ENCODE measurements at regions not wholly inside any gene's neighbourhood (a gene's known extent, or its start where the extent isn't known, plus 50 kb on each side); places are given as distances from the start of the nearest gene placed in this dataset.
A peak's percentile ranks its signal among the peaks of the same experiment; 100 is the strongest.

DNA sequence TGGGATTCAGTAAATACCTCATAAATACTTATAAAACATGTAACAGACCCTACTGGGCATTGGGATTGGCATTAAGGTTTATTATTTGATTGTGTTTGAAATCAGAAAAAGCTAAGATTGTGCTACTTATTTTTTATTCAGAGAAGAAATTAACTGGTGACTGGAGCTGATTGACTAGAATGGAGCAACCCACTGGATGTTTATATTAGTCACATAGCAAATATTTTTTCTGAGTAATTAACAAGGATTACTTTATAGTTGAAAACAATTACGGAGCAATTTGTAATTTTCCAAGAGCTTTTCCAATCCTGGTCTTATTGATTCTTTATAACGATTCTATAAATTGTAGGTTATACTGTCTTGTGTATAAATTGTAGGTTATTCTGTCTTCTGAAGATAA, 208.7 kb downstream of the HLX start:
- no peak for DNase-seq (ENCODE audit: low spot score)
- in situ Hi-C loops (cut with HindIII; ENCODE audit: low sequenced_read_pairs): no loop called here

DNA sequence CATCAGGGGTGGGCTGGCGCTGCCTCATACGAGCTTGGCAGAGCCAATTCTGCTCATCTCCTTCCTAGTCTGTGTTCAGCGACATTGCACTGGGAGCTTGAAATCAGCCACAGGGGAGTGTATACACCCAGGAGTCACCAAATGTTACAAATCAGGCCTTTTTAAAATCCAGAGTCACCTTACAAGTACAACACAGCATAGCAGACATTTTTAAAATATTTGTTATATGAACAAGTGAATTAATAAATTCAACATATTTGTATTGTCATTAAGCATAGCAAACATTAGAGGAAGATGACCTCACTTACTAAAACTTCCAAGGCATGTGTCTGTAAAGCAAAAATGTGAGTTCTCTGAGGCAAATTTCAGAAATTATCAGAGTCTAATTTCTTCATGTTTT, 210.0 kb downstream of the HLX start:
- no peak for DNase-seq (ENCODE audit: low spot score)
- in situ Hi-C loops (cut with HindIII; ENCODE audit: low sequenced_read_pairs): no loop called here

DNA sequence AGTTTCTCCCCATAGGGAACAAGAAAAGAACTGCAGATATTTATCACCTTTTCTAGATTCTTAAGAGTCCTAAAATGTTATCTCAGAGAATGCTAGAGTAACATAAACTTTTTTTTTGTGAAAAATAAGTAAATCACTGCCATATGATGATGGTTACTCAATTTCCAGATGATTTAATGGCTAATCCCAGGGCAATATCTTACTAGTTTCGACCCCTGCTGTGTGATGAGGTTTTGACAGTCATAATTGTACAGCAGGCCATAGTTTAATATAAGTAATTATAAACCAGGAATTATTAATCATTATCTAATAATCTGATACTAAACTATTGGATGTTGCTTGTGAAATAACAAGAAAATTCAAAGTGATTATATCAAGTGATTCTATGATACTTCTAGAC, 210.6 kb downstream of the HLX start:
- in situ Hi-C loops (cut with HindIII; ENCODE audit: low sequenced_read_pairs): no loop called here
- DNase-seq (ENCODE audit: low spot score): no peak

DNA sequence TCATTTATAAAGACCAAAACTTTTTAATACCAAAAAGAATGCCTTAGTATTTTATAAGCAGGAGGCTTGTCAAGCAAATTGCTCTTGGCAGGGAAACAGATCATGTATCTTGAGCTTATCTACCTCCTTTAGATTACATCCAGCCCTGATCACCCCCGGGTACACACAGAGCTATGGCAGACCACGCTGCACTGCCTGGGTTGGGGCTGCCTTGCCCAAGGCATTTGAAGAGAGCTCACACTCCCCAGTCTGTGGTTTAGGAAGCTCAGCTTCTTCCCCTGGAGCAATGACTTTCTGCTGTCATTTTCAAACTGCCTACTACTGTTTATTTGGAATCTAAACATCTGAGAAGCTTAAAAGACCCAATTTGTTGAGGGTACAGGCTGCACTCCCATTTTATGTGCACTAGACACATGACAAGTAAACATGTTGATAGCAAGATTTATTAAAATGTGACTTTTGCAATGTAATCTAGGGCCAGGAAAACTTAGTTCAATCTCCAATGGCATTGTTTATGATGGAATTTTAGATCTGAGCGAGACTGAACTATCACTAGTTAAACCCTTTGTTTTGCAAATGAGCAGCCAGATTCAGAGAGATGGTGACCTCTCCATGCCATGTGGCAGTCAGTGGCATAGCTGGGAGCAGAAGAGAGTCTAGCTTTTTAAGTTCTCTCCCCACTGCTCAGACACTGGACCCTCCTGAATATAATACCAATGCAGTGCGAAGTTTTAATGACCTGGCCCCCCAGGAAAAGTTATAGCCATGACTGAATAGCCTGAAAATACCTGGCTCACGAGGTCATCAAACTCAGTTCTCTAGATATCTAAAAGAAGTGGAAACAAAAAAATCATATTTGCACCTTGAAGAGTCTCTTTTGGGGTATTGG, 214.9 kb downstream of the HLX start:
- DNase-seq (ENCODE audit: low spot score): no peak
- in situ Hi-C loops (cut with HindIII; ENCODE audit: low sequenced_read_pairs): no loop called here

DNA sequence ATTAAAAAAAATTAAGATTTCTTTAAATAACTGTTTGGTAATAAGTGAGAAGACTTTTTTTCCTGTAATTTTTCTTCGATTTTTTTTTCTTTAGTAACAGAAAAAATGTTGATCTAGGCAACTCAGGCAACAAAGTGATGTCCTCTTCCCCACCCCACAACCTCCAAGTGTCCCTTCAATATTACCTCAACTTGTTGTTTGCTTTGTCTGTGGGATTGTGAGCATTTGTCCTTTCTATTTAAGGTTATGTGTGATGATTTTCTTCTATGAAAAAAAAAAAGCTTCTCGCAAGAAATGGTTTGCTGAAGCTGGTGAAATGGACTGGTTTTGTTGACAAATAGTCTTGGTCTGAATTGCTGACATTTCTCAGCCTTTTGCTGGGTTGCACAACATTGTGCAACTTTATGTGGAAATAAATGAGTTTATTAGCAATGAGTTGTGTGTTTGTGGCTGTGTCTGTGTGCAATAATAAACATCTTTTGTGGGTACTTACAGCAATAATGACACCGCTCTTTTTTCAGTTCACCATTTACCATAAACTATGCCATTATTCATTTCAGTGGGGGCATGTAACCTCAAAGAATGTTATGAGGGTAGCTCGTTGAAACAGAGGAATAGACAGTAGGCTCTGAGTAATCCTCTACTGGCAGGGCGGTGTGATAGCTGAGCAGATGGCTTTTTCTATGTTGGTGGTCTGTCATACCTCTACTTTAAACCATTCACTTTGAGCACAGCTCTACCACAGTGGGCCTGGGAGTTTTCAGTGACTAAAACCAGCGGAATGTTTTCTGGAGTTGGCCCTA, 218.4 kb downstream of the HLX start:
- in situ Hi-C loops (cut with HindIII; ENCODE audit: low sequenced_read_pairs): no loop called here

DNA sequence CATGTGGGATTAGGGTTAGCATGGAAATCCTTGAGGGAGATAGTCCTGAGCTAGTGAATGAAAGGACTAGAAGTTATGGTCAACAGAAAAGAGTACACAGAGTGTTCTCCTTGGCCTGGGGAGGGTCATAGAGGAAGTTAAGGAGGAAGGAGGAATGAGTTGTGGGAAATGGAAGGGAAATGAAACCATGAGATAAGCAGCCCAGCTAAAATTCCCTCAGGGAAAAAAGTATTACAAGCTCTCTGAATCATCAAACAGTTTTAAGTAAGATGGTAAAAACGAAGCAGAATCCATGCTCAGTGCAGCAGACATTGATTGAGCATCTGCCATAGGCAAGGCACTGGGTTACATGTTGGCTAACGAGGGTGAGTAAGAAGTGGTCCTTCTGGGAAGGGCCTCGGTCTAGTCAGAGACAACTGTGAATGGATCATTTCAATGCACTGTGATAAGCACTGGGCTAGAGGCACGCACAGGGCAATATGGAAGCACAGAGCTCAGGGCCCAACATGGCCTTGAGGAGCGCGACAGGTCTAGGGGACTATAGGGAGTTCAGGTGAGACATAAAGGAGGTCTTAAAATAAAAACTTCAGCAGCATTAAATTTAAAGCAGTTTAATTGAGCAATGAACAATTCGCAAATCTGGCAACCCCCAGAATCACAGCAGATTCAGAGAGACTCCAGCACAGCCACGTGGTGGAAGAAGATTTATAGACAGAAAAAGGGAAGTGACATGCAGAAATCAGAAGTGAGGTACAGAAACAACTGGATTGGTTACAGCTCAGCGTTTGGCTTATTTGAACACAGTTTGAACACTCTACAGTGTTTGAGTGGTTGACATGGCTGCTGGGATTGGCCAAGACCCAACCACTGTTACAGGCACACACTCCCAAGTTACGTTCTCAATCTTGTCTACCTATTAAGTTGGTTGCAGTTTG, 219.5 kb downstream of the HLX start:
- DNase-seq (ENCODE audit: low spot score): no peak
- in situ Hi-C loops (cut with HindIII; ENCODE audit: low sequenced_read_pairs): no loop called here

More for the DNA sequence above, 218.4 kb downstream of the HLX start:
- no peak for DNase-seq (ENCODE audit: low spot score)

DNA sequence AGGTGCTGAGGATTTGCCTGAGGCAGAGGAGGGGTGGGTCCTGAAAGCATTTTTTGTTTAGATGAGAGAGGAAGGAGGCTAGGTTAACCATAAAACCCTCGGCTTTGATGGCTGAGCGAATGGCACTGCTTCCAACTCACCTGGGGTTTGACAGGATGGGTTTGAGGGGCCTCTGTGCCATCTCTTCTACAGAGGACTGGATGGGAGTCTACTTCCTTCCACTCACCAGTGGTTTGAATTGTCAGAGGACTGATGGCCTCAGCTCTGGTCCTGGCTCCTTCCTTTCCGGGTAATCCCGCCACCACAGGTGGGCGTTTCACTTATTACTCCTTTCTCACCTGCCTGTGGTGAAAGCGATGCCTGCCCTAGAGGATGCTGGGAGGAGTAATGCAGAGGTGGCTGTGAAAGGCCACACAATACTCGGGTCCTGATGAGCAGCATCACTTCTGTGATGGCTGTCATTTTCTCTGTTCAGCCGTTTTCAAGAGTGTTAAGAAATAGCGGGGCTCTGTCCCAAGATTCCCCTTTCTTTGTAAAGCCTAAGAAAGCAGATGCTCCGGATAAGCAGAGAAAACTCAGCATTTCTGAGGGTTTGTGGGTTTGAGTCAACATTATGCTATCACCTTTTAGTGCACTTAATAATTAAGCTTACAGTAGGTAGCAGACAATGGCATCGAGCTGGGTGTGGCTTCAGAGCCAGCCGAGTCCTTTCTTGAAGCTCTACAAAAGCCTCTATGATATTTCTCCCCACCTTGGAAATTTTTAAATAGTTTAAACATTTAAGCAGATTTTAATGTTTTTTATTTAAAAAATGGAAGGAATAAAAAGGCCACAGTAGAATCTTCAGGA, 220.7 kb downstream of the HLX start:
- in situ Hi-C loops (cut with HindIII; ENCODE audit: low sequenced_read_pairs): no loop called here
- no peak for DNase-seq (ENCODE audit: low spot score)

DNA sequence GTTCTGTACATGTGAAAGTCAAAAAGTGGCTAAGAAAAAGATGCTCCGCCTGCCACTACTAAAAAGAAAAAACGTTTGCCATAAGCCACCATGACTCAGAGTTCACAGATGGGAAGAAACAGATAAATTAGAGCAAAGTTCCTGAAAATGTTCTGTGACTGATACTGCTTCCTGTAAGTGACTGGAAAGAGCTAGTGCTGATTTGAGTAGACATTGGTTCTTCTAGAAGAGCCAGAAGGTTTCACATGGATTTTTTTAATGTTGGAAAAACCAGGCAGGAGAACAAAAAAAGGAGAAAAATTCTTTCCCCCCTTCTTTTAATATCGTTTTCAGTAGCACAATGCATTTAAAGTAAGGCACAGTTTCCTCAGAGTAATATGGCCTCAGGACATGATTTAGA, 221.4 kb downstream of the HLX start:
- DNase-seq (ENCODE audit: low spot score): no peak
- in situ Hi-C loops (cut with HindIII; ENCODE audit: low sequenced_read_pairs): no loop called here

DNA sequence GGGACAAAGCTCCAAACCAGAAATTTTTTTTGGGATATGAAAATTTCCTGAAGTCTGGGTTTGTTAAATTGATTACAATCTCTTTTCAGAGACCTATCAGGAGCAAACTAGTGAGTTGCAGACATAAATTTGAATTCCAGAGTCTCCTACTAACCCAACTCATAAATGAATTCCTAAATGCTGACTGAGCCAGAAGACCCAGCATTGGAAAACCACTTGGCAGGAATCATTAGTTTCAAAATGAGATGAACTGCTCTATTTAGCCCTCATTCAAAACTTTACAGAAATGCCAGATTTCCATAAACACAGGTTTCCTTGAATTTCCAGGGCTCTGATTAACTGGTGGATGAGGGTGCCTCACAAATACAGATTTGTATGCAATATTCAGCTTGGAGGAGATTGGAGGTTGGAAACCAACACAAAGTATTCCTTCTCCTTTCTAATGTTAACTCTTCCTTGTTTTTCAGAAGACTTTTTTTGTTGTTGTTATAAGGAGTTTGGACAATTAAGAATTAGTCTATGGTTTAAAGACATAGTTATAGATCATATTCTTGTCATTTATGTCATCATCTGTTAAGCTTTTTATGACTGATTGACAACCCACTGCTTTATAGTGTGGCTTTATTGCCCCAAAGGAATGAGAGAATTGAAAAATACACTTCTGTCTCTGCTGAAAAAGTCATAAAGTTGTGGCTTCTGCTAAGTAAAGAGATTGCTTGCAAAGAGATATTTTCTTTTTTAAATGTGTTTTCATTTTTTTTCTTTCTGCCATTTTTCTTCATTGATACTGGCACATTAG, 222.8 kb downstream of the HLX start:
- in situ Hi-C loops (cut with HindIII; ENCODE audit: low sequenced_read_pairs): no loop called here
- DNase-seq (ENCODE audit: low spot score): no peak

DNA sequence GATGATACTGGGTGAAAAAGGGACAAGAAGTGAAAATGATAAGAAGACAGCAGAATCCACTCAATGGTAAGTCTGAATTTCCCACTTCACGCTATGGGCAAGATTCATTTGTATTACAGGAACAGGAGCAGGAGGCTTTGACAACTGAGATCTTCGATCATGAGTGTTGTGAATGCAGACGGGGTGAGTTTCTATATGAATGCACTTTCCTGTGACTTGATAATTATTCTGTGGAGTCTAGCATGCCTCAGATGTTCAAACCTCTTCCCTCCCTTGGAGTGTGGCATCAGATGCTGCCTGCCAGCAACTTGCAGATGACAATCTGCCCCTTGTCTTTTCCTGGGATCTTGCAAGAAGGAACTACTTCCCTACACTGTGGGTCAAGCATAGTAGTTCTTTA, 225.4 kb downstream of the HLX start:
- no peak for DNase-seq (ENCODE audit: low spot score)
- in situ Hi-C loops (cut with HindIII; ENCODE audit: low sequenced_read_pairs): no loop called here

DNA sequence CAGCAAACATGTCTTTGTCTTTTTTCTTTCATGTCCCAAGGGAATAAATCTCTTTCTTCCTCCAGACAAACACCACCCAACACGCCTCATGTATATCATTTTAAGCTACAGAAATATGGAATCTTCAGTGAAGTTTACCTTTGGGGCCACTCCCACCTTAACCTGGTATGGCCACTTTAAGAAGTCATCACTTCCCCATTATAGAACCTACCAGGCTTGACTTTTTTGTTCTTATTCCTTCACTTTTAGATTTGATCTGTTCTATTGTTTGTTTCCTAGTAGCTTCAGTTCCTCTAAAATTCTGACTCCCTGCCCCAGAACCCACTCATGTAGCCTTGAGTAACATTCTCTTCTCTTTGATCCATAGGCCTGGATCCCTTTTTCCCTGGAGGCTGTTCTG, 226.3 kb downstream of the HLX start:
- no peak for DNase-seq (ENCODE audit: low spot score)
- in situ Hi-C loops (cut with HindIII; ENCODE audit: low sequenced_read_pairs): no loop called here

DNA sequence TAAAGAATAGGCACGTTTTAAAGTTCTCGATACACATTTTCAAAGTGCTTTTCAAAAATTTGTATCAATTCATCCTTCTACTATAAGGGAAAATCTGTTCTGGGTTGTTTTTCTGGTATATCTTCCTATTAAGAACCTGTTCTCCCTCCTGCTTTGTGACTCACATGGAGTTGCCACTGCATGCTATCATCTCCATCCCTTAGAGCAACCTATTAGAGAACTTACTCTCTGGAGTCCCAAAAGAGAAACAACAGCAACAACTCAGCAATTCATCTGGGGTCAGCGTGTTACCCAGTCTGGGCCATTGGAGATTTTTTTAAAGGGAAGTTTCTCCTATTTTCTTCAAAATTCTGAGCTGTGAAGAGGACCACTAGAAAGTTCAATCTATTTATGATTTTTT, 227.4 kb downstream of the HLX start:
- DNase-seq (ENCODE audit: low spot score): no peak

DNA sequence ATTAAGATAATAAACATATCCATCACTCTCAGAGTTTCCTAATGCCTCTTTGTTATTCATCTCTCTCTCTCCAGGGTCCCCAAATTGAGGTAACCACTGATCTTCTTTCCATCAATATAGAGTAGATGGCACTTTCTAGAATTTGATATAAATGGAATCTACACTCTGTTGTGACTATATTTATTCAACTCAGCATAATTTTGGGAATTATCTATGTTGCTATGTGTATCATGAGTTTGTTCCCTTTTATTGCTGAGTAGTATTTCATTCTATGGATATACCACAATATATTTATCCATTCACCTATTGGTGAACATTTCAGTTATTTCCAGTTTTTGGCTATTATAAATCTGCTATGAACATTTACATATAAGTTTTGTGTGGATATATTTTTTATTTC, 230.7 kb downstream of the HLX start:
- no peak for DNase-seq (ENCODE audit: low spot score)
- in situ Hi-C loops (cut with HindIII; ENCODE audit: low sequenced_read_pairs): no loop called here

More for the DNA sequence above, 227.4 kb downstream of the HLX start:
- in situ Hi-C loops (cut with HindIII; ENCODE audit: low sequenced_read_pairs): no loop called here

DNA sequence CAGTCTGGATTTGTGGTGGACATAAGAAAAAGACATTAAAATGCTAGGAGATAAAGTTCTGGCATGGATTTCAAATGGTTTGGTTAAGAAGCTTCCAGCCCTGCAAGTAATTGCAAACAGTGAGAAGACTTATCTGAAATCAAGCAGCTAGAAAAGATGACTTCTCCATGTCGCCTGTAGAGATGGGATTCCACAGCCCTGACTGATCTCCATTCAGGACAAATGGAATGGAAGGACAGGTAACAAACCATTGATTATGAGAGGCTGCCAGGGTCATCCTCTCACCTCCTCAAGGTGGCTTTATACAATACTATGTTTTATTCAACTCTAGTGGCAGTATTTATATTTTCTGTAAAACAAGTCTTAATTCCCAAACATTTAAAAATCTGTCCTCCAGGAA, 237.9 kb downstream of the HLX start:
- no peak for DNase-seq (ENCODE audit: low spot score)
- in situ Hi-C loops (cut with HindIII; ENCODE audit: low sequenced_read_pairs): no loop called here

DNA sequence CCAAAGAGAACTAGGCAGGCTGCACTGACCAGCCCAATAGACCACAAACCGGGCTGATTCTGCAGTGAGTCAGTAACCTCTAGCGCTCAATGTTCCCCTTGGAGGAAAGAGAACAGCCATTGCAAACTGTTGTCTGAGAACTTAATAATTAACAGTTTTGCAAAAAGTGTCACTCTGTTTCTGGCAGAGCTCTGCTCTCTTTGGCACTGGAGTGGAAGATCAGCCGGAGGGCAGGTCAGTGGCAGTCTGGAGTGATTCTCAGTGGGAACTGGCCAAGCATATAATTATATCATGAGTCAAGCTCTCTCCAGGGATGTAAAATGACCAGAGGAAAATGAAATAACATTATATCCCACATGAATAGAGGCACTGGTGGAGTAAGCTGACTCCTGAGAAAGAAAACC, 238.3 kb downstream of the HLX start:
- in situ Hi-C loops (cut with HindIII; ENCODE audit: low sequenced_read_pairs): no loop called here
- peak; percentile 18 for DNase-seq (ENCODE audit: low spot score)

DNA sequence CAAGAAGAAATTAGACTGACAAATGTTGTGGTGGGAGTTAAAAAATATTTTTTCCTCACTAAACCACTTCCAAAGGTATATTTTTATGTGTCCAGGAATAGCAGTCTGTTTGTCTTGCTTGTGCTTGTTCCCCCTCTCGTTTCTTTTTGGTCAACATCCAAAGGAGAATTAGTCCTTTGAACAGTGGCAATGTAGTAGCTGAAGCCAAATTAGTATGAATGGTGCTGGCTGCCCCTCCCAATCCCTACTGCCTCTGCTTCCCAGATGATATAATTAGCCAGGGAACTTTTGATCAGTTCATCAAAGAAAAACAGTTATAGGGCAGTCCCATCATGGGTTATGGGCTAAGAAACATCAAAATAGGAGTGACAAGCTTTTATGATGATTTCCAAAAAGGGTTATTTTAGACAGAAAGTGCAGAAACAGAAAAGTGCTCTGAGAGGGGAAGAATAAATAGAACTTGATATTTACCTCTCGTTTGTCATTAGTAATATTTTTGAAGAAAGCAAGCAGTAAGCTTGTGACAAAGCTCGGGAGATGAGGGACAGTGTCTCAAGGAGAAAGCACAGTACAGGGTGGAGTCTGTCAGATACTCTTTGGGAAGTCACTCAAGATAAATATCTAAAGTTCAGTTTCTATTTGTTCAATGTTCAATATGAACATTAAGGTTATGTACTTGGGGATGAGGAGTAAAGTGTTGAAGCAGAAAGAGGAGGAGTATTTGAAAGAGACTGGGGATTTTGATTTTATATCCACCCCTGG, 239.1 kb downstream of the HLX start:
- in situ Hi-C loops (cut with HindIII; ENCODE audit: low sequenced_read_pairs): no loop called here
- no peak for DNase-seq (ENCODE audit: low spot score)

DNA sequence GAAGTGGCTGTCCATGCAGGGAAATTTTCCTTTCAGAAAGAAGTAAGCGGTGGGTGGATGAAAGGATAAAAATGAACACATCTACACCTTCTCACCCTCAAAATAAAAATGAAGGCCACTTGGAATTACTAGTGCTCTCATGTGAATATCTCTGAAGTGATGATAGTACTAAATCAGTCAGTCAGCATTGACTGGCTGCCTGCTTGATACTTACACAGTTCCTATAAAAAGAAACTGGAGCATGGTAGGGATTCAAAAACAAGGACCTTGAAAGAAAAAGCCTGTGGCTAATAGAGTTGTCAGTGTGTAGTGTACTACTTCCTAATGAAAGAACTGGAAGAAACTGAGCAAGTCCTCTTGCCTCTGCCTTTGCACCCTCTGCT, 239.7 kb downstream of the HLX start:
- in situ Hi-C loops (cut with HindIII; ENCODE audit: low sequenced_read_pairs): no loop called here
- DNase-seq (ENCODE audit: low spot score): no peak

Data from G401 (cell line).